H9 (cell line): ENCODE measurements at regions not wholly inside any gene's neighbourhood (a gene's known extent, or its start where the extent isn't known, plus 50 kb on each side); places are given as distances from the start of the nearest gene placed in this dataset.

Source experiments
- DNase-seq: peaks from one replicate; pipeline ENCODE4 v3.0.0-alpha.2; 2017
- H2AFZ ChIP-seq: one replicate; pipeline ENCODE4 v1.6.1; 2013; ENCODE audit warnings: mild to moderate bottlenecking, low read length, control low read depth, moderate library complexity
- H2AK5ac ChIP-seq: 2 replicates; pipeline ENCODE4 v1.6.1; 2013; ENCODE audit warnings: low read length, control low read depth, mixed read lengths; ENCODE audit not compliant: insufficient read length
- H2BK120ac ChIP-seq: one replicate; pipeline ENCODE4 v1.6.1; 2013; ENCODE audit warnings: low read depth, mild to moderate bottlenecking, low read length, control low read depth, inconsistent platforms; ENCODE audit not compliant: poor library complexity, severe bottlenecking
- H2BK12ac ChIP-seq: 2 replicates; pipeline ENCODE4 v1.6.1; 2013; ENCODE audit warnings: low read length, control low read depth, mixed read lengths, low read depth; ENCODE audit not compliant: insufficient read length
- H2BK15ac ChIP-seq: 2 replicates; pipeline ENCODE4 v1.6.1; 2013; ENCODE audit warnings: low read depth, low read length, control low read depth
- H2BK20ac ChIP-seq: one replicate; pipeline ENCODE4 v1.6.1; 2013; ENCODE audit warnings: low read depth, mild to moderate bottlenecking, low read length, control low read depth, inconsistent platforms; ENCODE audit not compliant: poor library complexity, severe bottlenecking
- H2BK5ac ChIP-seq: 2 replicates; pipeline ENCODE4 v1.6.1; 2013; ENCODE audit warnings: low read length, control low read depth, mixed read lengths; ENCODE audit not compliant: insufficient read length
- H3K14ac ChIP-seq: 2 replicates; pipeline ENCODE4 v1.6.1; 2013; ENCODE audit warnings: low read length, control low read depth; ENCODE audit not compliant: insufficient read depth
- H3K18ac ChIP-seq: 2 replicates; pipeline ENCODE4 v1.6.1; 2013; ENCODE audit warnings: low read depth, mild to moderate bottlenecking, mixed read lengths, low read length, control low read depth; ENCODE audit not compliant: insufficient read length
- H3K23ac ChIP-seq: 2 replicates; pipeline ENCODE4 v1.6.1; 2013; ENCODE audit warnings: low read length, control low read depth, mixed read lengths, low read depth; ENCODE audit not compliant: insufficient read length
- H3K23me2 ChIP-seq: 2 replicates; pipeline ENCODE4 v1.6.1; 2013; ENCODE audit warnings: low read depth, mild to moderate bottlenecking, mixed read lengths, low read length, control low read depth; ENCODE audit not compliant: insufficient read length, poor library complexity, severe bottlenecking
- H3K27ac ChIP-seq: 2 replicates; pipeline ENCODE4 v1.5.1; 2013; ENCODE audit warnings: low read length, control low read depth, mixed read lengths, low read depth; ENCODE audit not compliant: insufficient read length
- H3K27me3 ChIP-seq: 2 replicates; pipeline ENCODE4 v1.6.1; 2013; ENCODE audit warnings: low read length, control low read depth, inconsistent platforms; ENCODE audit not compliant: insufficient read depth
- H3K4ac ChIP-seq: 2 replicates; pipeline ENCODE4 v1.6.1; 2013; ENCODE audit warnings: low read depth, mild to moderate bottlenecking, control low read depth, inconsistent platforms, low read length, moderate library complexity
- H3K4me1 ChIP-seq: 2 replicates; pipeline ENCODE4 v1.6.1; 2013; ENCODE audit warnings: low read length, control low read depth, inconsistent platforms; ENCODE audit not compliant: insufficient read depth
- H3K4me2 ChIP-seq: 2 replicates; pipeline ENCODE4 v1.6.1; 2013; ENCODE audit warnings: low read length, control low read depth, mixed read lengths; ENCODE audit not compliant: insufficient read length, insufficient read depth
- H3K56ac ChIP-seq: 2 replicates; pipeline ENCODE4 v1.6.1; 2013; ENCODE audit warnings: low read depth, mild to moderate bottlenecking, mixed read lengths, low read length, control low read depth; ENCODE audit not compliant: insufficient read length
- H3K79me1 ChIP-seq: 2 replicates; pipeline ENCODE4 v1.6.1; 2013; ENCODE audit warnings: low read depth, mild to moderate bottlenecking, moderate library complexity, low read length, control low read depth, inconsistent platforms; ENCODE audit not compliant: insufficient read depth, poor library complexity, severe bottlenecking
- H3K79me2 ChIP-seq: 2 replicates; pipeline ENCODE4 v1.6.1; 2013; ENCODE audit warnings: low read length, control low read depth, inconsistent platforms; ENCODE audit not compliant: insufficient read depth
- H3K9ac ChIP-seq: 2 replicates; pipeline ENCODE4 v1.6.1; 2013; ENCODE audit warnings: low read length, control low read depth, mixed read lengths; ENCODE audit not compliant: insufficient read length; ENCODE audit errors: extremely low read depth
- H3K9me3 ChIP-seq: one replicate; pipeline ENCODE4 v1.6.1; 2013; ENCODE audit warnings: low read depth, low read length, inconsistent platforms; ENCODE audit not compliant: control insufficient read depth
- H3T11ph ChIP-seq: one replicate; pipeline ENCODE4 v1.6.1; 2013; ENCODE audit warnings: mild to moderate bottlenecking, low read length, control low read depth, inconsistent platforms
- H4K20me1 ChIP-seq: one replicate; pipeline ENCODE4 v1.6.1; 2013; ENCODE audit not compliant: control insufficient read depth, insufficient read length, insufficient read depth
- H4K5ac ChIP-seq: 2 replicates; pipeline ENCODE4 v1.6.1; 2013; ENCODE audit warnings: low read depth, mild to moderate bottlenecking, mixed read lengths, low read length, control low read depth; ENCODE audit not compliant: insufficient read length
- H4K8ac ChIP-seq: replicated peaks from 2 replicates; pipeline ENCODE4 v1.6.1; 2013; ENCODE audit warnings: low read length, control low read depth, mixed read lengths, low read depth; ENCODE audit not compliant: insufficient read length
- H4K91ac ChIP-seq: 2 replicates; pipeline ENCODE4 v1.6.1; 2013; ENCODE audit warnings: low read depth, mild to moderate bottlenecking, moderate library complexity, mixed read lengths, low read length, control low read depth; ENCODE audit not compliant: insufficient read length
- H3K27ac Mint-ChIP-seq, 3 experiments: 2 replicates in 2 of 3; 3 replicates in 1 of 3; pipeline ENCODE4 v1.8.0; 2020 to 2021; ENCODE audit warnings: mixed read lengths in 3 of 3, mild to moderate bottlenecking in 1 of 3, moderate library complexity in 1 of 3
- H3K27me3 Mint-ChIP-seq: 2 replicates; pipeline ENCODE4 v1.8.0; 2021; ENCODE audit warnings: low read depth, mild to moderate bottlenecking, moderate library complexity, mixed read lengths
- H3K36me3 Mint-ChIP-seq, 3 experiments: 2 replicates in 2 of 3; 3 replicates in 1 of 3; pipeline ENCODE4 v1.8.0; 2020 to 2021; ENCODE audit warnings: low read depth in 3 of 3, mixed read lengths in 3 of 3; ENCODE audit not compliant: insufficient read depth in 1 of 3
- H3K4me1 Mint-ChIP-seq, 2 experiments: 2 replicates each; pipeline ENCODE4 v1.8.0; 2020; ENCODE audit warnings: mixed read lengths in 2 of 2
- H3K4me3 Mint-ChIP-seq, 2 experiments: 2 replicates in 1 of 2; 3 replicates in 1 of 2; pipeline ENCODE4 v1.8.0; 2020 to 2021; ENCODE audit warnings: mild to moderate bottlenecking in 2 of 2, mixed read lengths in 2 of 2, moderate library complexity in 1 of 2
- H3K9me3 Mint-ChIP-seq, 2 experiments: 2 replicates in 1 of 2; 3 replicates in 1 of 2; pipeline ENCODE4 v1.8.0; 2020; ENCODE audit warnings: mild to moderate bottlenecking in 2 of 2, mixed read lengths in 2 of 2, moderate library complexity in 1 of 2
- WGBS: extraction: QIAGEN DNeasy Blood & Tissue Kit; methylation state at CpG from one replicate; pipeline ENCODE4 v1.1.7; 2013; ENCODE audit warnings: missing lambda C conversion rate, low lambda C conversion rate, mixed read lengths; ENCODE audit not compliant: insufficient read length; ENCODE audit errors: extremely low coverage; 5-methylcytosine and 5-hydroxymethylcytosine counted together
- TF ChIP-seq, protein P1 (sequence below): fragments of 200-600 bp; sonication (generic); conservative IDR thresholded peaks from 3 replicates; pipeline ENCODE4 v1.8.0; 2021; ENCODE audit warnings: antibody characterized with exemption, mild to moderate bottlenecking

GRCh38 chr7:68218461-68218860 is 1221.8 kb downstream of the TYW1 start:
- H3K9me3 Mint-ChIP-seq, result peaks cover 5 to 7% of the 10 kb centered on the region in 2 experiments; a peak in 4 of 5 replicates
- H3K27ac Mint-ChIP-seq, result no peak overlapping the region

More at GRCh38 chr7:68218461-68218860, 1221.8 kb downstream of the TYW1 start:
- no peak overlapping the region for H3K23ac ChIP-seq
- no peaks in the 10 kb centered on the region for H3K23me2 ChIP-seq
- Mint-ChIP-seq H3K4me3 (no peak overlapping the region), H3K27me3 (peaks cover 1% of the 10 kb centered on the region; the same call in 1 of the 2 replicates), H3K4me1 (peaks cover 20 to 27% of the 10 kb centered on the region in 2 experiments), H3K36me3 (peaks cover 0 to 2% (median 0%) of the 10 kb centered on the region in 3 experiments; a peak in 2 of 7 replicates)
- no peaks in the 10 kb centered on the region for H3K27me3 ChIP-seq
- H3K18ac ChIP-seq, result no peak overlapping the region
- H3K4me2 ChIP-seq, result no peak overlapping the region
- H2BK15ac ChIP-seq, result no peak overlapping the region
- no CpG with 5 or more reads among the region's 1 CpG for WGBS
- H3K56ac ChIP-seq, result no peak overlapping the region
- H3K79me2 ChIP-seq, result no peaks in the 10 kb centered on the region
- no peak overlapping the region for H4K5ac ChIP-seq
- no peak overlapping the region for H4K8ac ChIP-seq
- H3K27ac ChIP-seq, result no peak overlapping the region
- no peak overlapping the region for H2BK120ac ChIP-seq
- TF ChIP-seq, protein P1, sequence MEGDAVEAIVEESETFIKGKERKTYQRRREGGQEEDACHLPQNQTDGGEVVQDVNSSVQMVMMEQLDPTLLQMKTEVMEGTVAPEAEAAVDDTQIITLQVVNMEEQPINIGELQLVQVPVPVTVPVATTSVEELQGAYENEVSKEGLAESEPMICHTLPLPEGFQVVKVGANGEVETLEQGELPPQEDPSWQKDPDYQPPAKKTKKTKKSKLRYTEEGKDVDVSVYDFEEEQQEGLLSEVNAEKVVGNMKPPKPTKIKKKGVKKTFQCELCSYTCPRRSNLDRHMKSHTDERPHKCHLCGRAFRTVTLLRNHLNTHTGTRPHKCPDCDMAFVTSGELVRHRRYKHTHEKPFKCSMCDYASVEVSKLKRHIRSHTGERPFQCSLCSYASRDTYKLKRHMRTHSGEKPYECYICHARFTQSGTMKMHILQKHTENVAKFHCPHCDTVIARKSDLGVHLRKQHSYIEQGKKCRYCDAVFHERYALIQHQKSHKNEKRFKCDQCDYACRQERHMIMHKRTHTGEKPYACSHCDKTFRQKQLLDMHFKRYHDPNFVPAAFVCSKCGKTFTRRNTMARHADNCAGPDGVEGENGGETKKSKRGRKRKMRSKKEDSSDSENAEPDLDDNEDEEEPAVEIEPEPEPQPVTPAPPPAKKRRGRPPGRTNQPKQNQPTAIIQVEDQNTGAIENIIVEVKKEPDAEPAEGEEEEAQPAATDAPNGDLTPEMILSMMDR, result no peak
- H3K14ac ChIP-seq, result no peak overlapping the region
- H2BK12ac ChIP-seq, result no peak overlapping the region
- no peak overlapping the region for H3K9ac ChIP-seq
- H2BK20ac ChIP-seq, result no peak overlapping the region
- no peaks in the 10 kb centered on the region for H3K9me3 ChIP-seq
- no peak overlapping the region for H3T11ph ChIP-seq
- H2AFZ ChIP-seq, result no peak overlapping the region
- no peak overlapping the region for H2AK5ac ChIP-seq
- no peak for DNase-seq
- no peak overlapping the region for H2BK5ac ChIP-seq
- no peaks in the 10 kb centered on the region for H3K79me1 ChIP-seq
- H3K4me1 ChIP-seq, result peaks cover 2% of the 10 kb centered on the region; the same call in 1 of the 2 replicates
- no peak overlapping the region for H4K91ac ChIP-seq
- no peaks in the 10 kb centered on the region for H4K20me1 ChIP-seq
- H3K4ac ChIP-seq, result no peak overlapping the region
